GM12878 (cell line): ENCODE measurements at regions not wholly inside any gene's neighbourhood (a gene's known extent, or its start where the extent isn't known, plus 50 kb on each side); places are given as distances from the start of the nearest gene placed in this dataset.

Experiments used
- ATAC-seq: fragments of 200-7000 bp; cut with Tn5 transposase; 3 replicates; pipeline ENCODE4 v1.9.1; 2020; ENCODE audit warnings: mild to moderate bottlenecking, moderate library complexity
- BruUV-seq: library from RNA; stranded (reverse); fragments of 400-500 nt; replicated peaks from 2 replicates; lab custom pipeline; 2021; lab: Mats Ljungman, UMichigan
- CTCF ChIA-PET: fragments of 300-600 bp; sonication (Branson Sonifier 250); formaldehyde crosslinking; extraction: SDS; loops from one replicate; lab custom pipeline; 2021; ENCODE audit warnings: inconsistent platforms; lab: Yijun Ruan, JAX
- POLR2A ChIA-PET: fragments of 350-600 bp; formaldehyde crosslinking; extraction: SDS; loops from one replicate; lab custom pipeline; 2021; ENCODE audit warnings: inconsistent platforms; lab: Charles Lee
- RAD21 ChIA-PET: fragments of 300-600 bp; sonication (Branson Sonifier 250); formaldehyde crosslinking; loops from one replicate; lab custom pipeline; 2023; ENCODE audit warnings: antibody characterized with exemption; ENCODE audit not compliant: unreplicated experiment; lab: Charles Lee
- SMC1A ChIA-PET: fragments of 300-600 bp; sonication (Branson Sonifier 250); formaldehyde crosslinking; loops from one replicate; lab custom pipeline; 2023; ENCODE audit not compliant: unreplicated experiment, uncharacterized antibody; lab: Charles Lee
- DNase-seq: peaks from one replicate; pipeline ENCODE4 v3.0.0-alpha.2; 2011; ENCODE audit warnings: low read depth, low spot score
- FAIRE-seq: peaks from 3 replicates; lab custom pipeline; 2011; peaks lifted over from hg19 to GRCh38; lab: Jason Lieb, UNC
- H2AFZ ChIP-seq: 2 replicates; pipeline ENCODE4 v1.6.0; 2011; ENCODE audit warnings: low read depth, low read length, control low read depth; ENCODE audit not compliant: control insufficient read depth
- H3K27ac ChIP-seq: 2 replicates; pipeline ENCODE4 v1.5.1; 2011; ENCODE audit warnings: control low read depth; ENCODE audit not compliant: control insufficient read depth, insufficient read depth
- H3K27me3 ChIP-seq, 2 experiments: replicated peaks in 1 of 2; 2 replicates each; pipeline versions ENCODE4 v1.6.0 to v1.6.1; 2011; ENCODE audit warnings: low read length in 1 of 2; ENCODE audit not compliant: control insufficient read depth in 2 of 2, insufficient read depth in 2 of 2
- H3K36me3 ChIP-seq, 2 experiments: 2 replicates each; pipeline ENCODE4 v1.5.1; 2011; ENCODE audit warnings: low read length in 1 of 2; ENCODE audit not compliant: control insufficient read depth in 2 of 2, insufficient read depth in 2 of 2
- H3K4me1 ChIP-seq: 2 replicates; pipeline ENCODE4 v1.6.1; 2011; ENCODE audit warnings: mild to moderate bottlenecking, low read length, moderate library complexity, mixed read lengths; ENCODE audit not compliant: control insufficient read depth, insufficient read depth
- H3K4me2 ChIP-seq: 2 replicates; pipeline ENCODE4 v1.6.0; 2011; ENCODE audit warnings: control low read depth; ENCODE audit not compliant: control insufficient read depth, insufficient read depth
- H3K4me3 ChIP-seq: fragments of 200-600 bp; sonication (generic); 2 replicates; pipeline ENCODE4 v1.5.1; 2016
- H3K79me2 ChIP-seq: 2 replicates; pipeline ENCODE4 v1.6.0; 2011; ENCODE audit warnings: low read length; ENCODE audit not compliant: control insufficient read depth, insufficient read depth
- H3K9ac ChIP-seq: 2 replicates; pipeline ENCODE4 v1.8.0; 2011; ENCODE audit warnings: low read length, control low read depth, mixed read lengths; ENCODE audit not compliant: control insufficient read depth, insufficient read depth
- H3K9me3 ChIP-seq: replicated peaks from 3 replicates; pipeline ENCODE4 v1.5.1; 2011; ENCODE audit warnings: mild to moderate bottlenecking, low read length; ENCODE audit not compliant: control insufficient read depth, insufficient read depth
- H4K20me1 ChIP-seq: 2 replicates; pipeline ENCODE4 v1.6.0; 2011; ENCODE audit not compliant: control insufficient read depth, insufficient read depth
- DPF2 ChIP-seq: fragments of 450-650 bp; IDR thresholded peaks from 2 replicates; pipeline ENCODE4 v1.6.1; 2017; ENCODE audit warnings: mild to moderate bottlenecking
- EGR1 ChIP-seq, 2 experiments: IDR thresholded peaks; 1 replicate in 1 of 2; 2 replicates in 1 of 2; pipeline ENCODE4 v1.6.1; 2011 to 2012; ENCODE audit warnings: low read depth in 2 of 2, low read length in 2 of 2, borderline replicate concordance in 1 of 2, mild to moderate bottlenecking in 1 of 2, moderate library complexity in 1 of 2
- RAD21 ChIP-seq: IDR thresholded peaks from 2 replicates; pipeline ENCODE4 v1.6.1; 2011; ENCODE audit warnings: mild to moderate bottlenecking, low read depth, low read length, moderate library complexity; ENCODE audit not compliant: insufficient read depth
- SMC3 ChIP-seq: IDR thresholded peaks from 2 replicates; pipeline ENCODE4 v1.6.1; 2011; ENCODE audit warnings: low read length, improper control_type of control experiment, borderline replicate concordance
- TBL1XR1 ChIP-seq: IDR thresholded peaks from 2 replicates; pipeline ENCODE4 v1.6.1; 2012; ENCODE audit warnings: low read depth, low read length, improper control_type of control experiment
- YY1 ChIP-seq: IDR thresholded peaks from 2 replicates; pipeline ENCODE4 v1.6.1; 2011; ENCODE audit warnings: low read depth, mild to moderate bottlenecking, low read length
- ZBTB11 ChIP-seq: fragments of 450-650 bp; formaldehyde crosslinking; IDR thresholded peaks from 2 replicates; pipeline ENCODE4 v1.5.0; 2022; ENCODE audit warnings: mild to moderate bottlenecking, missing genetic modification characterization
- WGBS: methylation state at CpG from one replicate; pipeline ENCODE4 v1.1.6; 2016; ENCODE audit warnings: low lambda C conversion rate; ENCODE audit not compliant: insufficient replicate concordance, insufficient coverage; ENCODE audit errors: missing lambda C conversion rate; 5-methylcytosine and 5-hydroxymethylcytosine counted together
- in situ Hi-C: fragments of 300-500 bp; cut with MboI; formaldehyde crosslinking; loops from 9 replicates; pipeline ENCODE4 v1.14.3; 2018; ENCODE audit warnings: mixed read lengths
- intact Hi-C: fragments of 100-400 bp; cut with micrococcal nuclease; formaldehyde crosslinking; loops from one replicate; pipeline ENCODE4 v1.14.2; 2022; ENCODE audit not compliant: unreplicated experiment
- TF ChIP-seq, protein P1 (sequence below): fragments of 450-650 bp; IDR thresholded peaks from 2 replicates; pipeline ENCODE4 v1.6.1; 2016; ENCODE audit warnings: mild to moderate bottlenecking
- TF ChIP-seq, protein P2 (sequence below), 3 experiments: IDR thresholded peaks in 2 of 3; conservative IDR thresholded peaks in 1 of 3; 2 replicates each; pipeline ENCODE4 v1.5.1; 2011; ENCODE audit warnings: low read depth in 3 of 3, low read length in 3 of 3, mild to moderate bottlenecking in 3 of 3, control low read depth in 2 of 3, moderate library complexity in 2 of 3, inconsistent platforms in 1 of 3, mixed read lengths in 1 of 3; ENCODE audit not compliant: control insufficient read depth in 2 of 3, insufficient read depth in 1 of 3; ENCODE audit errors: extremely low read depth in 1 of 3

GRCh38 chr15:98518823-98519561, 129.3 kb upstream of the IGF1R start:
- 22% methylated on average over 16 of the region's 19 CpGs for WGBS
- peak; percentile 95 for ATAC-seq
- no peaks in the 10 kb centered on the region for H3K79me2 ChIP-seq
- no peaks in the 10 kb centered on the region for H3K36me3 ChIP-seq
- CTCF ChIA-PET = interaction anchor here (0.6 to 5.3 kb wide), 31 partner anchors 12 to 705 kb away, joined by 3 to 93 read pairs (median 5); partner anchors contain the start of gene IGF1R
- POLR2A ChIA-PET = no interaction called here
- SMC1A ChIA-PET = interaction anchor here (0.8 to 6.3 kb wide), 9 partner anchors 41 to 560 kb away, joined by 3 to 32 read pairs (median 5); partner anchors contain the start of gene IGF1R
- no peak overlapping the region for H2AFZ ChIP-seq
- H3K4me2 ChIP-seq = no peak overlapping the region
- H3K27me3 ChIP-seq = no peaks in the 10 kb centered on the region
- no peaks in the 10 kb centered on the region for H3K9me3 ChIP-seq
- RAD21 ChIA-PET = interaction anchor here (1.0 to 1.8 kb wide), 9 partner anchors 35 to 557 kb away, joined by 3 to 18 read pairs (median 4); no protein-coding TSS in a partner anchor
- H3K4me3 ChIP-seq = no peak overlapping the region
- TF ChIP-seq, protein P1, sequence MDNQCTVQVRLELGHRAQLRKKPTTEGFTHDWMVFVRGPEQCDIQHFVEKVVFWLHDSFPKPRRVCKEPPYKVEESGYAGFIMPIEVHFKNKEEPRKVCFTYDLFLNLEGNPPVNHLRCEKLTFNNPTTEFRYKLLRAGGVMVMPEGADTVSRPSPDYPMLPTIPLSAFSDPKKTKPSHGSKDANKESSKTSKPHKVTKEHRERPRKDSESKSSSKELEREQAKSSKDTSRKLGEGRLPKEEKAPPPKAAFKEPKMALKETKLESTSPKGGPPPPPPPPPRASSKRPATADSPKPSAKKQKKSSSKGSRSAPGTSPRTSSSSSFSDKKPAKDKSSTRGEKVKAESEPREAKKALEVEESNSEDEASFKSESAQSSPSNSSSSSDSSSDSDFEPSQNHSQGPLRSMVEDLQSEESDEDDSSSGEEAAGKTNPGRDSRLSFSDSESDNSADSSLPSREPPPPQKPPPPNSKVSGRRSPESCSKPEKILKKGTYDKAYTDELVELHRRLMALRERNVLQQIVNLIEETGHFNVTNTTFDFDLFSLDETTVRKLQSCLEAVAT = no peak
- TF ChIP-seq TBL1XR1 (no peak), SMC3 (peak; percentile 67), YY1 (0 out of 2 replicates have a peak, but pooled peaks have one; percentile 18), EGR1 (IDR thresholded peaks at IDR 0.05; ENCODE audit: borderline replicate concordance in 1 of 2, low read depth in 2 of 2, low read length in 2 of 2) (no peak), RAD21 (peak; percentile 75), DPF2 (no peak), ZBTB11 (CRISPR knock-in tag) (no peak)
- TF ChIP-seq, protein P2, sequence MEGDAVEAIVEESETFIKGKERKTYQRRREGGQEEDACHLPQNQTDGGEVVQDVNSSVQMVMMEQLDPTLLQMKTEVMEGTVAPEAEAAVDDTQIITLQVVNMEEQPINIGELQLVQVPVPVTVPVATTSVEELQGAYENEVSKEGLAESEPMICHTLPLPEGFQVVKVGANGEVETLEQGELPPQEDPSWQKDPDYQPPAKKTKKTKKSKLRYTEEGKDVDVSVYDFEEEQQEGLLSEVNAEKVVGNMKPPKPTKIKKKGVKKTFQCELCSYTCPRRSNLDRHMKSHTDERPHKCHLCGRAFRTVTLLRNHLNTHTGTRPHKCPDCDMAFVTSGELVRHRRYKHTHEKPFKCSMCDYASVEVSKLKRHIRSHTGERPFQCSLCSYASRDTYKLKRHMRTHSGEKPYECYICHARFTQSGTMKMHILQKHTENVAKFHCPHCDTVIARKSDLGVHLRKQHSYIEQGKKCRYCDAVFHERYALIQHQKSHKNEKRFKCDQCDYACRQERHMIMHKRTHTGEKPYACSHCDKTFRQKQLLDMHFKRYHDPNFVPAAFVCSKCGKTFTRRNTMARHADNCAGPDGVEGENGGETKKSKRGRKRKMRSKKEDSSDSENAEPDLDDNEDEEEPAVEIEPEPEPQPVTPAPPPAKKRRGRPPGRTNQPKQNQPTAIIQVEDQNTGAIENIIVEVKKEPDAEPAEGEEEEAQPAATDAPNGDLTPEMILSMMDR (IDR thresholded peaks at IDR 0.05 in 2 of 3, conservative IDR thresholded peaks at IDR 0.05 in 1 of 3; ENCODE audit: control insufficient read depth in 2 of 3, extremely low read depth in 1 of 3, insufficient read depth in 1 of 3, low read depth in 3 of 3, low read length in 3 of 3) = peak; percentile 64 to 75 (median 68)
- peak; percentile 27 for FAIRE-seq
- intact Hi-C loops = loop anchor here (1.0 to 10.0 kb wide), 4 partner anchors 140 to 557 kb away; no protein-coding TSS in a partner anchor
- in situ Hi-C loops = loop anchor here (5.0 kb wide), 2 partner anchors 138 to 548 kb away; no protein-coding TSS in a partner anchor
- H3K27ac ChIP-seq = no peak overlapping the region
- H3K4me1 ChIP-seq = no peaks in the 10 kb centered on the region
- no peaks in the 10 kb centered on the region for H4K20me1 ChIP-seq
- no peak overlapping the region for H3K9ac ChIP-seq
- BruUV-seq = no TSS peak
- no peak for DNase-seq
